Epidermal melanocyte (primary cell): ENCODE measurements at regions not wholly inside any gene's neighbourhood (a gene's known extent, or its start where the extent isn't known, plus 50 kb on each side); places are given as distances from the start of the nearest gene placed in this dataset.

ENCODE experiments used
- DNase-seq: peaks from one replicate; pipeline ENCODE4 v3.0.0; 2011; ENCODE audit warnings: low spot score; ENCODE audit not compliant: insufficient read length

DNA sequence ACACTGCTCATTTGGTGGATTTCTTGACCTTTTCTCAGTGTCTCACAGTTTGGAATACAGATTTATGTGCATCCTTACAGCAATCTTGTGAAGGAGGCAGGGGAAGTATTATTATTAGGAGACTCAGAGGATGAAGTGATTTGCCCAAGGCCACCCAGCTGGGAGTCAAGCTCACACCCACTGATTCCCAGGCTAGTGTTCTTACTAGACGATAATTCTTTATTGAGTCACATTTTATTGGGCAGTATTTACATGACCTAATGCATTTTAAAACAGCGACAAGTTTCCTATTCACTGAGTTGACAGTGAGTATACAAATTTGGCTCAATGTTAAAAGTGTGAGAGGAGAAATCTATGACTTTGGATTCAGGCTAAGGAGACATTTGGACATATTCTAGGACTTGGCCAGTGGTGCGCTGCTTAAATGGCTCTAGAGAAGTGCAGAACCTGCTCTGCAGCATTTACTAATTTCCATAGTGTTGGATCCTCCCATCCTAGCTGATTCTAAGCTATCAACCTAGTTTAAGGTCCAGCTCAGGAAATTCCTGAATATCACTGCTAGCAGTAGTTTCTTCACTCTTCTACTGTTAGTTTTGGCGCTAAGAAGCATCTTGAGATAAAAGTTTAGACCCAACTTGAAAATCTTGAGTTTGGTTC lies 199.3 kb downstream of the MTX2 start:
- no peak for DNase-seq

DNA sequence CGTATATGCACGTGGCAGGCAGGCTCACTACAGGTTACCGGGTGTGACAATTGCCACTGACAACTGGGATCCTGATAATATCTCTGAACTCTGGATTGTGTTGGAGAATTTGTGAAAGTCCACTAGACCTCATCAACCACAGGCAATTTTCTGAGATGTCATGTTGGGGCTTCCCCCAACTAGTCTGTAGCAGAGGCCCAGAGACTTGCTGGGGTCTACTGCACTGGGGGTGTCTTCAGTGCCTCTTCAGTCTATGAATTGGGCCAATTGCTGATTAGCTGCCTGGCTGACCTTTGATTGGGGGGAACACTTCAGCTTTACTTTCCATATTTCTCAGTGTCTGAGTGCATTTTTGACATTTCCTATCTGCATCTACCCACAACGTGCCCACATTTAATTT lies 201.5 kb downstream of the MTX2 start:
- no peak for DNase-seq

DNA sequence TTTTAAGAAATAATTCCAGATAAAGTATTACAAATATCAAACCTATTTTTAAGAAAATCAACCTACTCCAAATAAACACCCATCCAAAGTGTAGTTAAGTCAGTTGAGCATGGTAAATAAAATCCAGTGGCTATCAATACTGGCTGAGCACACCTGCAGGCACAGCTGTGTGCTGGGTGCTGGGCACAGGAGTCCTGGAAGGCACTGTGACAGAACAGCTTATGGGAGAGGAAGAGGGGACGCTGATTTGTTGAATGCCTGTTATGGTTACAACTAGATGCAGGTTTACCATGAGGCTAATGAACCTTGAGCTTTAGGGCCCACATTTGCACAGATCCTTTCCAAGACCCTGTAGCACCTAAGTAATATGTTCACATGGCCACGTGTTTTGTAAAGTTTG lies 202.7 kb downstream of the MTX2 start:
- no peak for DNase-seq

DNA sequence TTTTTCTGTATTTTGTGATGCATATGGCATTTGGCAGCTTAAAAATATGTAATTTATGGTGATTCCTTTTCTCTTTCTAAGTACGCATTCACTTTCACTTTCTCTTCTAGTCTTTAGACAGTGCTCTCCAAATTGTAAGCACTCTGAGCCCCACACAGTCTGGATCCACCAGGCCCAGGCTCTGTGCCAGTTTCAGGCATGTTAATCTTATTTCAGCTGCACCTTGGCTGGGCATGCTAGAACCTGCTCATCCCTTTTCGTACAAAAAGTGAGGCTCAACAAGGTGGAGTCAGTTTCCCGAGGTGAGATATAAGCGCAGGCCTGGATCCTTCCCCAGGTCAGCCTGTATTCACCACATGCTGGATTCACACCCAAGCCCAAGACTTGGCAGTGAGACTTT lies 203.9 kb downstream of the MTX2 start:
- DNase-seq = no peak

DNA sequence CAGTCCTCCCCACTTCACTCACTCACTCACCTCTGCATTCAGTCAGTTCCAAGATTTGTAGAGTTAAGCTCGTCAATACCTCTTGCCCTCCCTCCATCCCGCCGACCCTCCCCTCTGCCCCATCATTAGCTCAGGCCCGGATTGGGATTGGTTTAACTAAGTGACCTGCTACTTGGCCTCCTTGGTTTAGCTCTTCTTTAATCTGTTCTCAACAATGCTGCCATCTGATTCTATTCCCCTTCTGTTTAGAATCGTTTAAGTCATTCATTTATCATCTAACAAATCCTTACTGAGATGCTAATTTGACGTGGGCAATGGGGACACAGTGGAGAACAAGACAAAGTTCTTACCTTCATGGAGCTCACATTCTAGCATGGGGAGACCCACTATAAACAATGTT lies 204.6 kb downstream of the MTX2 start:
- no peak for DNase-seq

DNA sequence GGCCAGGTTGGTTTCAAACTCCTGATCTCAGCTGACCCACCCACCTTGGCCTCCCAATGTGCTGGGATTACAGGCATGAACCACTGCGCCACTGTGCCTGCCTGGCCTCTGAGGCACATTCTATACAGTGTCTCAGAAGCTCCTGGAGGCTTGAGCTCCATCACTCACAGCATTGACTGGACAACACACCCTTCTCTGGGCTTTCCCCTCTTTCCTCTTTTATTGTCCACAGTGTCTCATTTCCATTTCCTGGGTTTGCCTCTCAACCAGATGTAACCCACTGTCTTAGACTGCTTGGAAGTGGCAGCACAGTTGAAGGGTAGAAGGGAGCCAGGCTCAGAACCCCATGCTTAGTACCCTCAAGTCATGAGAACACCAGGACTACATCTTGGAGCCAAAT lies 208.1 kb downstream of the MTX2 start:
- DNase-seq = no peak

DNA sequence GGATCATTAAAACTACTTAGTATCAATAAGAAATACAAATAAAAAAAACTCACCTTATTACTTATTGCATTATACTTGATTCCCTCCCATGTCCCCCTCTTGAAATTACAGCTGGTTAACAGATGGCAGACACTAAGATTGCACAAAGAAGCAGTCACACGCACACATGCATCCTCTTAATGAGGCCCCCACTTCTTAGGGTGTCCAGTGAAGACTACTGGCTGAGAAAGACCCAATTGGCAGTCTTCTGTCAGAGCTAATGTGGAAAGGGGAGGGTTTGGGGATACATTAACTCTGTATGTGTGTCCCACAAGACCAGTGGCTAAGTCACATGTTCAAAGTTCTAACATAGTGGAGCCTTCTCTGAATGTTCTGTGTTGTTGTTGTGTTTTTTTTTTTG lies 210.7 kb downstream of the MTX2 start:
- DNase-seq = no peak

DNA sequence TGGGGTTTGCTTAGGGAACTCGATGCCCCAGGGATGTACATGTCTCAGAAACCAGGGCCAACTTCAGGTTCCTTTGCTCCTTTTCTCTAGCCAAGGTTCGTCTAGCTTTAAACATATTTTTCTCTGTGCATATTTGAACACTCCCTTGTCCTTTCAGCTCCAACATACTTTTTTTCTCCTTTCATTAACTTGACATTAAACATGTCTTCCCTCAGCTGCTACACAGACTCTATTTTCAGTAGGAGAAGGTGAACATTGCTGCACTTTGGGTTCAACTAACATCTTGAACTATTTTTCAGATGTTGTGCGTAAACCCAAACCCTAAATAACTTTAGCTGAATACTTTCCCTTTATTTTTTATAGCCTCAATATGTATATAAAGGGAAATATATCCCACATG lies 212.9 kb downstream of the MTX2 start:
- no peak for DNase-seq

DNA sequence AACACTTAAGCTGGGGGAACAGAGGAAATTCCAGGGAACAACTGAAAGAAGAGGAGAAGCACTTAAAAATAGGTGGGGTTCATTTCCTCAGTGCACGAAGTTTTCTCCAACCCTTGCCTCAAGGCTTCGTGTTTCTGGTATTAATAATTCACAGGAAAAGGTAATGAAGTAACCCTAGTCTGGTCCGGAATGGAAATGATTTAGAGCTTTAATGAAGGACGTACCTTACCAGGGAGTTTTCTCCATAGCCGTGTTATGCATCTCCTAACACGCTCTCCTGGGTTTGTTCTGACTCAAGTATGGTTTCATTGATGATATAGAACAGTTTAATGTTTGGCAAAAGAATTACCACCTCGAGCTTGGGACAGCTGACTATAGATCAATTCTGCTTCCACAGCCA lies 214.2 kb downstream of the MTX2 start:
- no peak for DNase-seq

DNA sequence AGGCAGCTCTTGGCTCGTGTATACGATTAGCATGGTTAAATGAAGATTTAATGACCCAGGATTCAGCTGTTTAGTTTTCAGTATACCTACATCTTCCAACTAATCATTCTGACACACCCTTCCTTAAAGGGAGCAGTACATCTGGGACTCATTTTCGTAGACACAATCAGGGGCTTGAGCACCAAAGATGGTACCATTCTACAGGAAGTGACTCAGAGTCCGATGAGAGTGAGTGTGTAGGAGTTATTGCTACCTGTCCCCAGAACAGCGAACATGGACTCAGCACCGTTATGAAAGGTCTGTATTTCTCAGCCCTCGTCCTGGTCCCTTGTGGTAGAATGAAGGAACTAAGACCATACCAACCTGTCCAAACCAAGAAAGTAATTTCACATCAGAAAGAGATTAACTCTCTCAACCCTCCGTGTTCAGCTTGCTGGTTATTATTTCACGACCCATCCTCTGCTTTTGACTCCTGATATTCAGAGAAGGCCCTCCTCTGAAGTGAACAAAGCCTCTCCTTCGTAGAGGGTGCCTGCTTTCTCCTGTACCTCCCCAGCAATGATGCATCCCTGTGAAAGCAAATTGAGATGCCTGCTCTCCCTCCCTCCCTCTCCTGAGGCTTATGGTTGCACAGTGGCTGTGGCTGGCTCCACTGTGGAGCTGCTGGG lies 214.8 kb downstream of the MTX2 start:
- no peak for DNase-seq

DNA sequence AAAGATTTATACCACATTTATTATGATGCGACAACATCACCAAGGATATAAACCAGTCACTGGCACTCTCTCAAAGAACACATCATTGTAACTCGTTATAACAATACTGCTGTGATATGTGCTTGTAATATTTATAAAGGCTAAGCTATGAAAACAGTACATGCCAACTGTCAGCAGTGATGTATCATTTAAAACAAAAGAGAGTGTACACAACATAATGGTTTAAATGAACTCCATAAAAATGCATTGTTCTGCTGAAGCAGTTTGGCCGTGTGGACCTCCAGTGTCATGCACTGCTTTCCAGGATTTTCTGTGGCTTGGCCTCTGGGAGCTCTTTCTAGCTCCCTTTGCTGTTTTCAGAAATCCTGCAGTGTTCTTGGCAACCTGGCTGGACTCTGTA lies 215.6 kb downstream of the MTX2 start:
- DNase-seq = no peak

DNA sequence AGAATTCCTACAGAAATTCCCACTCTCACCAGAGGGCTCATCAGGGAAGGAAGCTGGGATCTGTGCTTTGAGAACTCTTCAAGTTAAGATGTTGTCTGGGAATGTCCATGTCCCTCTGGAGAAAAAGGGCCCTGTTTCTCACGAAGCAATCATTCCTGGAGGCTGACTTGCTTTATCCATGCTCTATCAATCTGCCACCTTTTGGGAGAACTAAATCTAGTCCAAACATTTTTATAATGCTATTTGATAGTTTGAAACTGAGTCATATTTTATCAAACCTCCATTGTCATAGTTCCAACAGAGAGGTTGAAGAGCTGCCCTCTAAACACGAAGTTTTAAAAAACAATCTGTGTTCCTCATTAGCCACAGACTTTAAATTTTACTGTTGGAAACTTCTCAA lies 219.2 kb downstream of the MTX2 start:
- DNase-seq = no peak

DNA sequence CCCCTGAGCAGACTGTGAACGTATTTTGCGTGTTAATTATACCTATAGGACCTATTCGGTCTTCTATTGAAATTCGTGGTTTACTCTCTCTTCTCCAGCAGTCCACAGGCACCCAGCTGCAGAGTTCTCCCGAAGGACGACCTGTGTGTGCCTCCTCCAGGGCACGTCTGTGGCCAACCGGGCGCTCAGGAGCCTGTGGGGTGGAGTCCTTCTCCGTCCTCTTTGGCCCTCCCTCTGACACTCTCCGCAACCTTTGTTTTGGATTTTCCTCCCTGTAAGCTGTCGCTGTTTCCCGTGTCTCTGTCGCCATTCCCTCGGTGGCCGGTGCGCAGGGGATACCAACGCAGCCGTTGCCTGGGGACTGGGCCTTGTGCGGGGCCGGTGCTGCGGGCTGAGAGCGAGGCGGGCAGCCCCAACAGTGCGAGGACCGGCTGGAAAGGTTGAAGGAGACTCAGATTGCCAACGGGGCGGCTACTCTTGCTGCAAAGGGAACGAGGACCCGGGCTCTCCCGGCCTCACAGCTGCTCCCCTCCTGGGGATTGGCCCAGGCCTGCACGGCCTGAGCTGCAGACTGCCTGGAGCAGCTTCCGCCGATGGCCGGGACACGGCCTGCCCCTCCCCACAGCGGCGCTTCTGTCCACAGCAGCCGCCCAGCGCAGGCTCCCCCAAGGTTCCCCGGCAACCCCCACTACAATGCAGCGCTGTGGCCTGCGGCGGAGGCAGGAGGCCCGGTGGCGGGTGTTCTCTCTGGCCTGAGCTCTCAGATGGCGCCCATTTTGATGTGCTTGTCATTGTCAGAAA lies 221.0 kb downstream of the MTX2 start:
- DNase-seq = no peak

DNA sequence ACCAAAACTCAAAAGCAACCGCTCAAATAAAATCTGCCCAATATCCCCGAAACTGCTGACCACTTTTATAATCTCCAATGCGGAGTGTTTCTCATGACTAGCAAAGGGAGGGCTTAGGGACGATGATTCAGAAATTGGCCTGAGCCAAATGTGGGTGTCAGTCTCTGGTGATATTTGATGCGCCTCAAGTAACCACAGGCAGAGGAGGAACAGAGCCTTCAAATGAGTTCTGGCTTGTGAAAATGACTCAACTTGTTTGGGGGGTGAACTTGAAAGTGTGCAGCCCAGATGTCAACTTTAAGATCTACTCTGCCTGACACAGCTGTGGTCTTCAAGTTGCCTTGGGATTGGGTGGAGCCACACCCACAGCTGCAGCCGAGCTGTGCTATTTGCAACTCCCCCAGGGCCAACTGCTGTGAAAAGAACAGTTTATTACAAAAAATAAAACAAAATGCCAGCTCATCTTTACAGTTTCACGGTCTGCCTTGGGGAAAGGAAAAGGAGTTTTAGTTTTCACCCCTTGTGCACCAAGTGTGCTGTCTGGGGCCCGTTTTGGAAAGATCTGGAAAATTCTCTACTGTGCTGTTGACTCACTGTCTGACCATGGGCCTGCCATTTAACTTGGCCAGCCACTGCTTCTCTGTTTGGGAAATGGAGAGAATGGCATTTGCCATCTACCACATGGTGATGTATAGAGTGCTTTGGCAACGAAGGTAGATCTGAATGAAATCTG lies 222.1 kb downstream of the MTX2 start:
- DNase-seq = peak; percentile 81

DNA sequence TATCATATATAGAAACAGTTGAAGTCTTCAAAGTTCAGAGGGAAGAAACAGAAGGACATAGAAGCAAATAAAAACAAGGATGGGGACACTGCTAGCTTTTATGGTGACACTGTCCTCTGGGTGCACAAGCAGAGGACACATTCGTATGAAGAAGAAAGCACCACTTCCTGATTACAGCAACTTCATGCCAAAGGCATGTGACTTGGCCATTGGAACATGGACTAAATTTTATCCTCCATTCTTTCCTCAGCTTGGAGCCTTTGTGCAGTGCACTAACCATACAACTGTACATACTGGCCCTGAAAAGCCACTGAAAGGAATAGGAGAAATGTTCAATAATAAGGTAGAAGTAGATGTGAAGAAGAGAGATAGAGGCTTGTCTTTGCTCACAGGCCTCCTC lies 223.3 kb downstream of the MTX2 start:
- DNase-seq = no peak

DNA sequence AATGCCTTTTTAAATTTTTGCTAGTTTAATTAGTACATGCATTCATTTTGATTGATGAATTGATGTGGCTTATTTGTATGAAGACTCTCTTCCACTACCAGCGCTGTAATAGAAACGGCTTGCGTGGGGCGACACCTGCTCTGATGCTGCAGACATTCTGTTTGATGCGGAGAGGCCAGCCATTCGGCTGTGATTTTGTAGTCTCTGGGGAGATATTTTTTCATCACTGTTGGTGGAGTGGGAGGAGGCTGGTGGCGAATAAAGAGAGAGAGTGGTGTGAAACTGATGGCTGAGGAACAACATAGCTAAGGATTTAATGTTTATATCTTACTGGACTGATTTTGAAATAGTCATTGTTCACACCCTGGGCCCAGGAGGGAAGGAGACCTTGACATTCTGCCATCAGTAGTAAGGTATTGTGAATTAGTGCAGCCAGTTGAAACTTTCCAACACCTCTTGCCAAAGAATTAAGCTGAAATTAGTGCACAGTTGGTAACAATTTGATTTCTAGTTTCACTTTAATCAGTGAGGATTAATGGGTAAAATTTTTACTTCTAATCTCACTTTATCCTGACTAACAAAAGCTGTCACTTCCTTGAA lies 224.1 kb downstream of the MTX2 start:
- DNase-seq = no peak

DNA sequence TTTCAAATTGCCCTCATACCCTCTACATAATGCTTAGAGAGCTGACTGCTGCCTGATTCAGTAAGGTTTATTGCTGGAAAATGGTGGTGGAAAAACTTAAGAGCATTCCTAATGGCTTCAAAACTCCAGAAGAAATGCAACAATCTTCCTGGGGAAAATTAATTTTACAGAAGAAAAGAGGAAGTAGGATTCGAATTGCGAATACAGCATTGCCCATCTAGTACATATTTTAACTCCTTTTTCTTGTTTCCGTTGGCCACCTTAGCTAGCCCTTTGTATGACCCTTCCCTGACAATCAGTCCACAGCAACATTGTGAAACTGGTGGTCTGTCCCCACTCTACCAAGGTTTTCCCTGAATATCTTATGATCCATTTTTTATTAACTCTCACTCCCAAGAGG lies 224.7 kb downstream of the MTX2 start:
- DNase-seq = no peak

DNA sequence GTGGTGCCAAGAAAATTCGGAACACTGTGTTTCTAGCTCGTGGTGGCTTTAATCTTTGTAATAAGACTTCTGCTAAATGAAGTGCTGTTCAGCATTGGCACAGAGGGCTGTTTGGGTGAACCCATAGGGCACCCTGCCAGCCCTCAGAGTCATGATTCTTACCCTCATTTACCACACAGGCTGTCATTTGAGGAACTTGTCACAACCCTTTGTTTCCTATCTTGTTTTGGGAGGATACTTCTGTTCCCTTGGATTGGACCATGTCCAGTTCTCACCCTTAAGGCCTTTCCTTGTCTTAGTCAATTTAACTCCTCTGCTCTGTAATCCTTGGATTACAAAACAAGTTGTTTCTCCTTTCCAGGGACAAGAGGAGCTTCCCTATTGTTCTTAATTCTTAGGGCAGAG lies 225.7 kb downstream of the MTX2 start:
- DNase-seq = no peak

DNA sequence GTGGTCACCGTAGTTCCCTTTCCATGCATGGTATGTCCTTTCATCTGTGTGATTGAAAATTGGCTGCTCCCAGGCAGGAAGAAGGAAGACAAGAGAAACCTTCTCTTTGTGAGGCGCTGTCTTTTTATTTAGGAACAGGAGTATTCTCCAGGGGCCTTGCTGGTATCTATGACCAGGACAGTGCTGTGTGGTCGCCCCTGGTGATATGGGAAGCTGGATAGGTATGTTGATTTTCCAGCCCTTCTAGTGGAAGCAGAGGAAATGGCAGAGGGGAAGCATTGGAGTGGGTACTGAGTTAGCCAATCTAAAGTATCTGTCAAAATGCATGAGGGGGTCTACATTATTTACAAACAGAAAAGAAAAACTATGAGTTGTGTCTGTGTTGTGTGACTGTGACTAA lies 226.6 kb downstream of the MTX2 start:
- DNase-seq = no peak

DNA sequence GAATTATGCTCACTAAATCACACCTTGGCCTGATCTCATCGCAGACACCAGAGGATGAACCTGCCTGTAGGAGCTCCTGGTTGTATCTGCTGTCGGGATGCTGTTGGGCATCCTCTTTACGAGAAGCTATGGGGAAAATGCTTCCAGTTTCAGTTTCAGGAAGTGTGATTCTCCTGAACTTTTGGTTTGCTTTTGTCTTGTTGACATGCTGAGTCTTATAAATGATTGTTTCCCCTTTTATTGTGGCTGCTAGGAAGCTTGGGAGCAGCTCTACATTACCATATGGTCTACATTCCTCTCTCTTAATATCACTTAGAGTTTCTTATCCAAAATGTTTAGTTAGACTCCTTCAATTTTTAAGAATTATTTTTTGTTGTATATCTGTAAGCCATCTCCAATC lies 227.5 kb downstream of the MTX2 start:
- no peak for DNase-seq

DNA sequence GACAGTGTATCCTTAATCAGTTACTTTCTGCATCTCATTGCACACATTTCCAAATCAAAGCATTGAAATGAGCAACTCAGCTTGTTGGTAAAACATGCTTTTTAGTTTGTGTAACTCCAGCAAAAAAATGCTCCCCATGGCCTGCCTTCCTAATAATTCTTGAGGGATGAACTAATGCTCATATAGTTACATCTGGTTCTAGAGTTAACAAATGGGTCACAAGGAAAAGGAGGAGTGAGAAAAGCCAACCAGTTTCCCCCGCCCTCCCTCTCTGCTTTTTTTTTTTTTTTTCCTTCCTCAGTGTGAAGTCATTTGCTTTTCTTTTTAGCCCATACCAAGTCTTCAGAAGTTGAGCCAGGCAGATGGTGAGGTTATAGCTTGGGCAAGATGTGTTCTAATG lies 231.7 kb downstream of the MTX2 start:
- DNase-seq = no peak

DNA sequence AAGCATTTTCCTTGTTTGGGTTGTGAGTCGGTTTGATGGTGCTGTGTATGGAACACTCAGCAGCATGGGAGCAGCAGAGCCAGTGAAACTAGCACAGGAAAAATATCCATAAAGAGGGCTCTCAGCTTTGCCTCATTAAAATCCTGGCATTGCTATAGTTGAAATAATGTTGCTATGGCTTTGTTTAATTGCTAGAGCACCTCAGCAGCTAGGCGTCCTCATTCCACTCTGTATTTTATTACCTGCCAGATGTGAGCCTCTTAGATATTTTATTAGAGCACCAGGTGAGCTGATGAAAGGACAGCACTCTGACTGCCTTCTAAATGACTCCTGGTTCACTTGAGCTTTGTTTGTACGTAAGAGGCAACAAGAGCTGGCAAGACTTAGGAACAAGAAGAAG lies 232.4 kb downstream of the MTX2 start:
- no peak for DNase-seq
